Mesenteric fat pad (tissue), 1 donor: ENCODE measurements at regions not wholly inside any gene's neighbourhood (a gene's known extent, or its start where the extent isn't known, plus 50 kb on each side); places are given as distances from the start of the nearest gene placed in this dataset.
"Not testable (repeated sequence)": the region's sequence is repeated elsewhere in the genome, so short reads cannot be mapped to it uniquely, and the experiment has no call there.

Source experiments
- DNase-seq: peaks from one replicate; pipeline ENCODE4 v3.0.0-alpha.2; 2020; ENCODE audit warnings: low spot score
- donor health status: DM: yes; HTN: yes; CAD: no.

DNA sequence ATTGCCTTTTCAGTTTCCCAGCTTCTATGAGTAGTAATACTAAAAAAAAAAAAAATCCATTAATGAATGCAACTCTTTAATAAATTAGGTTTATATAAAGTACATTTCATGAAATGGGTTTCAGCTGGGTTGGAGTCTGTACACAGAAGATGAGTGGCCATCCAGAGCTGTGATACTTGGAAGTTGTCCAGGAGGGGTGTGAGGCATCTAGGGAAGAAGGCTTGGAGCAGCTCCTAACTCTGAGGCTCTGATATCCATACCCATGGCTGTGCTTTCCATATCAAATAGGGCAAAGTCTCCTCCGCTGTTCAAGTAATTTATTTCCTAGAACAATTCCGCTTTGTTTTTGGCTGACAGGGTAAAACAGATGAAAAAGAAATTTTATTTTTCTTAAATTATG, 423.3 kb upstream of the TENM3 start:
- no peak for DNase-seq

GRCh38 chr4:181820553-181820952, 422.6 kb upstream of the TENM3 start:
- no peak for DNase-seq

GRCh38 chr4:181821039-181822004, 421.9 kb upstream of the TENM3 start:
- DNase-seq, result no peak

DNA sequence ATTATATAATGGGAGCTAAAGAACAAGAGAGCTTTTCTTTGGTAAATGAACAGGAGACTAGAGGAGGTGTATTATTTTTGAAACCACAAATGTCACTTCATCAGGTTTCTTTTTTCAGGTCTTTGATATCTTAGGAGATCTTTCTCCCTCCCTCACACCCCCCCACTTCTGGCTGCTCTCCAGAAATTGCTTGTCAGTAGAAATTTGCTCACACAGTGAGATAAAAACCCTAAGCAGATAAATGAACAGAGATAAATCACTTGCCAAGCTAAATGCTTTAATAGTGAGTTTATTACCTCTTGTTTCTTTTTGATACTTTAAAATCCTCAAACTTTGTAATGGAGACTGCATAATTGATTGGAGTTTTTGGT, 421.2 kb upstream of the TENM3 start:
- no peak for DNase-seq

- no peak for DNase-seq
Measured at GRCh38 chr4:181823183-181823582, 420.0 kb upstream of the TENM3 start.

DNA sequence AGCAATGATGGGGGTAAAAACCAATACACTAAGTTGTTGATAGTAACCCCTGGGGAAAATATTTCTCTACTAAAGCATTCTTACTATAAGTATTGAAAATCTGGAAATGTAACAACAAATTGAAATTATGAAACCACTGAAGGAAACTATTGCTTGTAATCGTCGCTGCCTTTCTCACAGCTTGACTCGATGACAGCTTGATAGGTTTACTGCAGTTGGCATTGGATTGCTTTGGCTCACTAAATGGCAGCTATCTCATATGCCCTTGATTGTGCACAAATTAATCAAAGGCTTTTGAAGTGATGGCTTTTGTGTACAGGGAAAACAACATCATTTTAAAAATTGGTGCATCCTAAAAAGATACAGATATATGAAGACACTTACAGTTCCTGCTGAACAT, 419.6 kb upstream of the TENM3 start:
- DNase-seq, result no peak

DNA sequence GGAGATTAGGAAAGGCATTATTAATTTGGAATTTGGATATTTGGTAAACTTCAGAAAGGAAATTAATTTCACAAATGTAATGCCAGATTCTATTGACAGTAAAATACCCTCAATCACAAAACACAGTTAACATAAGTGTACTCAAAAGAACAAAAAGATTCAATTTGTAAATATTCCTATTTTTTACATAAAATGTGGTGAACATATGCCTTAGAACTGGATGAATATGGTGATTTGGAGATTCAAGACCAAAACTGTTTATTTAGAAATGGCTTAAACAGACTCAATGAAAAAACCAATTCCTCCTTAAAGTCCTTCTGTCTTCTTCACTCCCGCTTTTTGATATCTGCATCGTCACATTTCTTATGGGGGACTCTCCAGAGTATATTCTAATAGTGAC, 417.6 kb upstream of the TENM3 start:
- no peak for DNase-seq

GRCh38 chr4:181827246-181827645, 416.0 kb upstream of the TENM3 start:
- DNase-seq, result no peak

- no peak for DNase-seq
Measured at GRCh38 chr4:181830404-181831035, 412.7 kb upstream of the TENM3 start.

DNA sequence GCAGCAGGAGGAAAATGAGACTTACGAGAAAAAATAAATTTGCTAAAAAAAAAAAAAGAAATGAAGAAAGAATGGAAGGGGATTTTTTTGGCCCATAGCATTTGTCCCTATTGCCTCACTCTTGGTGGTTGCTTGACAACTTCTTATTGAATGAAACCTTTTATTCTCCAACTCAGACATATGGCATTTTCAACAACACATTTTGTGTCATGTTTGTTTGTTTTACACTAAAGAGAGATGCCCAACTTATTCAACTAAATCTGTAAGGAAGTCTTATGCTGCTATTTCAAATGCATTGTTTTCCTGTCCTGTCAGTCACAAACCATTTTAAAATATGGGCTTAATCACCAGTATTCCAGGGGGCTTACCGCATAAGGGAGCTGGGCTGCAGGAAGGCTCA, 409.1 kb upstream of the TENM3 start:
- DNase-seq, result no peak

GRCh38 chr4:181835348-181835747, 407.9 kb upstream of the TENM3 start:
- no peak for DNase-seq

DNA sequence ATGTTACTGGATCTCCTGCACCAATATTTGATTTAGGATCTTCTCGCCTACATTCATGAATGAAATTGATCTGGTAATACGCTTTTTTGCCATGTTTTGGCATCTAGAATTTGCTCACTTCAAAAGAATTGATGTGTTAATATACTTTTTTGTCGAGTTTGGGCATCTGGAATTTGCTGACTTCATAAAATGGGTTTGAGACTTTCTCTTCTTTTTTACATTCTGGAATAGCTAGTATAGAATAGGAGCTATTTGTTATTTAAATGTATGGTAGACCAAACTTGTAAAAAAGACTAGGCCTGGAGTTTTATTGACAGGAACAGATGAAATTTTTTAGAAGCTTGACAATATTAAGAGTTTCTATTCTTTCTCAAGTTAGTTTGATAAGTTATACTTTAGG, 404.9 kb upstream of the TENM3 start:
- no peak for DNase-seq

DNA sequence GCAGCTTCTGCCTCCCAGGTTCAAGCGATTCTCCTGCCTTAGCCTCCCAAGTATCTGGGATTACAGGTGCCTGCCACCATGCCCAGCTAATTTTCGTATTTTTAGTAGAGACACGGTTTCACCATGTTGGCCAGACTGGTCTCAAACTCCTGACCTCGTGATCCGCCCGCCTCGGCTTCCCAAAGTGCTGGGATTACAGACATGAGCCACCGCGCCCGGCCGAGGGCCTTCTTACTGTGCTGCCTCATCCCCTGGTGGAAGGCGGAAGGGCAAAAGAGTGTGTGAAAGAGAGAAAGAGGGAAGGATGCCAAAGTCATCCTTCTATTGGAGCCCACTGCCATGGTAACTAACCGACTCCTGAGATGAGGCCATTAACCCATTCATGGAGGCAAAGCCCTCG, 399.4 kb upstream of the TENM3 start:
- not testable (repeated sequence) for DNase-seq

GRCh38 chr4:181845617-181846016, 397.6 kb upstream of the TENM3 start:
- DNase-seq, result no peak

GRCh38 chr4:181846934-181847333, 396.3 kb upstream of the TENM3 start:
- no peak for DNase-seq

DNA sequence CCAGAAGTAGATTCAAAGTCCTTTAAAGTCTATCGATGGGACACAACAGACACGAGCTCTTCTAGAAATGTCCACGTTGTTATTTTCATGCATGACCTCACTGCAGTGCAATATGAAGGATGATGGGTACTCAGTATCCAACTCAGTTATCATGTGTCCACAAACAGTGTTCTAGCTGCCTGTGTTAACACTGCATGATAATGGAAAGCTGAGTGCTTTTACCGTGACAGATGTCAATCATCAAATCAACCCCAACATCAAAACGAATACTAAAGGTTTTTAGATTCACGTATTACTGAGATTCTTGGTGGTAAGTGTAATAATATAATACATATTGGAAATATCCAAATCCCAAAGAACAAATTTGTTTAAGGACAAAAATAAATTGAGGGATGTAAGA, 394.8 kb upstream of the TENM3 start:
- no peak for DNase-seq

DNA sequence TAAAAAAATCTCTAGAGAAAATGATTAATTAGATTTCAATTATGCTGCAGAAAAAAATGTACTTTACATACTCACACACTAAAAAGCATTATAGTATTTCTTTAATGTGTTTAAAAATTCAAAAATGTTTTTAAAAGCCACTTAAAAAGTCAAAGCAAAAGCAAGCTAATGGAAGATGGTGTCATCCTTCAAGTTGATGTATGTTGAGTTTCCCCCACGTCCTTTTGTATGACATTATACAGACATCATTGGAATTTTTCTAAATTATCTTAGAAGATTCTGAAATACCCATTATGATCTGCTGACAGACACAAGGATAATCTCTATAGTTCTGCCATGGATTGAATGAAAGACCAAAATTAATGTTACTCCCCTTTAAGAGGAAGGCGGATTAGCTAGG, 393.7 kb upstream of the TENM3 start:
- no peak for DNase-seq

DNA sequence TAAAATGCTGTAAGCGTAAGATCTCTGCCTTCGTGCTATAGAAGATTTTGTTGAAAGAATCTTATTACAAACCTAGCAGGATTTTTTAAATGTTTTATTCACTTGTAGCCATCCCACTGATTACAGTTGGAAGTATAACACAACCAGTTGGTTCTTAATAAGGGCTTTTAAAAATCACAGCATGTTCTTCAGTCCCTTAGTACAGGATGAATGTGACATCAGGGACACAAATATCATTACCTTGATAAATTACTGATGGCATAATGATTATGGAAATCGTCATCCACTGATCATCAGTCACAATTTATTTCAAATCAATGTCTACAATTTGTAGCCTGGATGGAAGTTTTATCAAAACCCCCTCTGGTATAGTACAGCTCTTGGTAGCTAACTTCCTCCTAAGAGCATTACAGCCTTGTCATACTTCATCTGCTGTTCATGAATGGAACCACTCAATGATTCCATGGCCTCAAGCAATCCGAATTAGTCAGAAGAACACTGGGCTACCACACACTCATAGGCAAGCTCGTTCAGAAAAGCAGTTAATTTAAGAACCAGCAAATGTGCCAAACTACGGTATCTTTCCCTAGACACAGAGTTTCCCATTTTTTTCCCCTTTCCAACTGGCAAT, 389.2 kb upstream of the TENM3 start:
- DNase-seq, result no peak

- no peak for DNase-seq
Measured at GRCh38 chr4:181855307-181855706, 387.9 kb upstream of the TENM3 start.

- not testable (repeated sequence) for DNase-seq
Measured at GRCh38 chr4:181857471-181857870, 385.7 kb upstream of the TENM3 start.

- no peak for DNase-seq
Measured at GRCh38 chr4:181858741-181859140, 384.5 kb upstream of the TENM3 start.

DNA sequence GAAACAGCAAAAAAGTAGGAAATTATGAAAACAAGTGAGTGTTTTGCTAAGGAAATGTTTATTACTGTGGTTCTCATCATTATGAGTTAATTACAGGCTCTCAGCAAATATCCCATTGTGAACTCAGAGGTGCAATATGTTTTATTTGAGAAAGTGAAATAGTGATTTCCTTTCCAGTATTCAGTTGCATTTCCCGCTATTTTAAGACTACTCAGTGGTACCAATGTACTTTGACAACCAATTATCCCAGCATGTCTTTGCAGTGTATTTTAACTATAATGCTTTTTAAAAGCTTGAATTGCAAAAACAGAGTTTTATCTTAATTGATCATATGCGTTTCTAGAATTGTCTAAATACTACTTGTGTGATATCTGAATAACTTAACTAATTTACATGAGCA, 383.8 kb upstream of the TENM3 start:
- DNase-seq, result no peak
